MM.1S (cell line): ENCODE measurements at regions not wholly inside any gene's neighbourhood (a gene's known extent, or its start where the extent isn't known, plus 50 kb on each side); places are given as distances from the start of the nearest gene placed in this dataset.
"Not testable (repeated sequence)": the region's sequence is repeated elsewhere in the genome, so short reads cannot be mapped to it uniquely, and the experiment has no call there.

ENCODE experiments used
- DNase-seq: peaks from one replicate; pipeline ENCODE4 v3.0.0-alpha.2; 2015
- H2AFZ ChIP-seq: fragments of 300-600 bp; sonication (generic); 2 replicates; pipeline ENCODE4 v1.6.0; 2016; ENCODE audit warnings: antibody characterized with exemption, low read length
- H3F3A ChIP-seq: fragments of 300-600 bp; sonication (generic); 2 replicates; pipeline ENCODE4 v1.6.1; 2016; ENCODE audit warnings: mild to moderate bottlenecking, antibody characterized with exemption, low read length, moderate library complexity, mixed read lengths; ENCODE audit not compliant: insufficient read depth
- H3K27ac ChIP-seq: fragments of 300-600 bp; sonication (generic); 2 replicates; pipeline ENCODE4 v1.5.1; 2016; ENCODE audit warnings: mild to moderate bottlenecking, low read length
- H3K27me3 ChIP-seq: fragments of 300-600 bp; sonication (generic); replicated peaks from 2 replicates; pipeline ENCODE4 v1.6.0; 2016; ENCODE audit warnings: low read length; ENCODE audit not compliant: insufficient read depth
- H3K36me3 ChIP-seq: fragments of 300-600 bp; sonication (generic); replicated peaks from 2 replicates; pipeline ENCODE4 v1.6.1; 2016; ENCODE audit warnings: mild to moderate bottlenecking, low read length, mixed read lengths; ENCODE audit not compliant: insufficient read depth
- H3K4me1 ChIP-seq: fragments of 300-600 bp; sonication (generic); 2 replicates; pipeline ENCODE4 v1.6.1; 2016; ENCODE audit warnings: low read length, mixed read lengths
- H3K4me2 ChIP-seq: fragments of 300-600 bp; sonication (generic); 2 replicates; pipeline ENCODE4 v1.6.0; 2016; ENCODE audit warnings: low read depth, low read length
- H3K4me3 ChIP-seq: fragments of 300-600 bp; sonication (generic); 2 replicates; pipeline ENCODE4 v1.5.1; 2016; ENCODE audit warnings: low read length, mixed read lengths
- H3K79me2 ChIP-seq: fragments of 300-600 bp; sonication (generic); 2 replicates; pipeline ENCODE4 v1.6.1; 2016; ENCODE audit warnings: mixed run types, low read length, mixed read lengths
- H3K9ac ChIP-seq: fragments of 300-600 bp; sonication (generic); 2 replicates; pipeline ENCODE4 v1.6.1; 2016; ENCODE audit warnings: low read length, mixed read lengths
- H3K9me2 ChIP-seq: fragments of 300-600 bp; sonication (generic); replicated peaks from 2 replicates; pipeline ENCODE4 v1.6.1; 2016; ENCODE audit warnings: mild to moderate bottlenecking, low read length, mixed read lengths; ENCODE audit not compliant: insufficient read depth
- H3K9me3 ChIP-seq: fragments of 300-600 bp; sonication (generic); replicated peaks from 2 replicates; pipeline ENCODE4 v1.6.1; 2016; ENCODE audit warnings: mild to moderate bottlenecking, low read length, mixed read lengths; ENCODE audit not compliant: insufficient read depth
- H4K20me1 ChIP-seq: fragments of 300-600 bp; sonication (generic); 2 replicates; pipeline ENCODE4 v1.6.1; 2016; ENCODE audit warnings: mild to moderate bottlenecking, low read length, moderate library complexity, mixed read lengths; ENCODE audit not compliant: insufficient read depth
- EZH2 ChIP-seq: fragments of 300-600 bp; sonication (generic); optimal IDR thresholded peaks from 2 replicates; pipeline ENCODE3; 2017; ENCODE audit warnings: low read depth, mild to moderate bottlenecking, antibody characterized with exemption, low read length, mixed read lengths
- EZH2phosphoT487 ChIP-seq: fragments of 300-600 bp; sonication (generic); IDR thresholded peaks from 2 replicates; pipeline ENCODE4 v1.6.1; 2018; ENCODE audit warnings: antibody characterized with exemption, low read length
- TF ChIP-seq, protein P1 (sequence below): fragments of 300-600 bp; sonication (generic); IDR thresholded peaks from 2 replicates; pipeline ENCODE4 v1.5.1; 2016; ENCODE audit warnings: antibody characterized with exemption, low read length, mixed read lengths

DNA sequence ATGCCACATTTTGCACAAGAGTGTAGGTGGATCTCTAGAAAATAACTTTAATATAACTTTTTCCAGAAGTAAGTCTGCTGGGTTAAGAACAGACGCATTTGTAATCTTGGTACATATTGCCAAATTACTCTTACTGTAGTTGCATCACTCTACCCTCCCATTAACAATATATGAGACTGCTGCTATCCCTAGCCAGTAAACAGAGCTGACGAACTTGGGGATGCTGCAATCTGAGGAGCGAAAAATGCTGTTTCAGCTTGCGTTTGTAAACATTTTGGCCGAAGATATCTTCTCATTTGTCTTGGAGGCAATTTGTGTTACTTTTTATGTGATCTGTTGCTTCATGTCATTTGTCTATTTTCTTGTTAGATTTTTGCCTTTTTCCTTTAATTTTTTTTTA is 1482.8 kb downstream of the OLFM4 start:
- no peak for DNase-seq
- H3K79me2 ChIP-seq, result no peaks in the 10 kb centered on the region
- TF ChIP-seq EZH2phosphoT487 (no peak), EZH2 (no peak)
- TF ChIP-seq, protein P1, sequence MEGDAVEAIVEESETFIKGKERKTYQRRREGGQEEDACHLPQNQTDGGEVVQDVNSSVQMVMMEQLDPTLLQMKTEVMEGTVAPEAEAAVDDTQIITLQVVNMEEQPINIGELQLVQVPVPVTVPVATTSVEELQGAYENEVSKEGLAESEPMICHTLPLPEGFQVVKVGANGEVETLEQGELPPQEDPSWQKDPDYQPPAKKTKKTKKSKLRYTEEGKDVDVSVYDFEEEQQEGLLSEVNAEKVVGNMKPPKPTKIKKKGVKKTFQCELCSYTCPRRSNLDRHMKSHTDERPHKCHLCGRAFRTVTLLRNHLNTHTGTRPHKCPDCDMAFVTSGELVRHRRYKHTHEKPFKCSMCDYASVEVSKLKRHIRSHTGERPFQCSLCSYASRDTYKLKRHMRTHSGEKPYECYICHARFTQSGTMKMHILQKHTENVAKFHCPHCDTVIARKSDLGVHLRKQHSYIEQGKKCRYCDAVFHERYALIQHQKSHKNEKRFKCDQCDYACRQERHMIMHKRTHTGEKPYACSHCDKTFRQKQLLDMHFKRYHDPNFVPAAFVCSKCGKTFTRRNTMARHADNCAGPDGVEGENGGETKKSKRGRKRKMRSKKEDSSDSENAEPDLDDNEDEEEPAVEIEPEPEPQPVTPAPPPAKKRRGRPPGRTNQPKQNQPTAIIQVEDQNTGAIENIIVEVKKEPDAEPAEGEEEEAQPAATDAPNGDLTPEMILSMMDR, result no peak
- no peaks in the 10 kb centered on the region for H3K9me3 ChIP-seq
- H3K9ac ChIP-seq, result no peak overlapping the region
- no peak overlapping the region for H2AFZ ChIP-seq
- no peak overlapping the region for H3K4me2 ChIP-seq
- H3K9me2 ChIP-seq, result no peaks in the 10 kb centered on the region
- H4K20me1 ChIP-seq, result no peaks in the 10 kb centered on the region
- H3K36me3 ChIP-seq, result no peaks in the 10 kb centered on the region
- H3F3A ChIP-seq, result no peaks in the 10 kb centered on the region
- H3K4me1 ChIP-seq, result no peaks in the 10 kb centered on the region
- H3K4me3 ChIP-seq, result no peak overlapping the region
- no peak overlapping the region for H3K27ac ChIP-seq
- H3K27me3 ChIP-seq, result no peaks in the 10 kb centered on the region

DNA sequence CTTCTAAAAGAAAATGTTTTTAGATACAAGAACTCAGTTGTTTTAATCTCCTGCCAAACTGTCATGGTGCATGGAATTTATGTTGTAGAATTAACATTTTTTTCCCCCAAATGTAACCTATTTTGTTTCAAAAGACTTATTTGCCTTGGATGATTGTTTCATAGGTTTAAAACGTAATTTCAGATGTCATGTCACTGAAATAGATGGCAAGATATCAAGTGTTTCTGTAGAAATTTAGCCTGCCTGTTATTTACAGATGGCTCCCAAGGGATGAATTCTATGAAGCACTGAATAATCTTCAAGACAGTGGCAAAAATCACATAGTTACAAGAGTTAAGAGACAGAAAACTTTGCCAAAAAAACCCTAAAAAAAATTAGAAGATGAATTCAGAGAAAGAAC is 1484.6 kb downstream of the OLFM4 start:
- no peaks in the 10 kb centered on the region for H3K27me3 ChIP-seq

DNA sequence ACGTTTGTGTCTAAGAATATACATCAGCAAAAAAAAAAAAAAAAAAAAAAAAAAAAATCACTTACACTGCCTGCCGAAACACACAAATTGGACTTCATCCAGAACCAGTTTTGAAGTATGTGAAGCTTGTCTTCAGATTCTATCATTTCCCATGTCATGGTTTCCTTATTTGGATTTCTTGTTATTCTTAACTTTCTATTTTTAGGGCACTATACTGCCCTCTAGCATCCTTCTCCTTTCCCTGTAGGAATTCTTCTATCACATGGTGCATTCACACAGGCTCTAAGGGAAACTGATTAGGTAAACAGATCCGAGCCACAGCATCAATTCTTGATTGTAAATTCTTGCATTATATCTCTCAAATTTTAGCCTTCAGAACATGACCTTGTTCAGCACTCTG is 1507.5 kb downstream of the OLFM4 start:
- Histone ChIP-seq H3F3A (no peaks in the 10 kb centered on the region), H3K9ac (no peak overlapping the region), H3K27ac (no peak overlapping the region), H3K9me2 (no peaks in the 10 kb centered on the region), H3K27me3 (no peaks in the 10 kb centered on the region), H3K36me3 (no peaks in the 10 kb centered on the region), H3K4me2 (no peak overlapping the region), H3K4me1 (no peaks in the 10 kb centered on the region), H4K20me1 (no peaks in the 10 kb centered on the region), H3K79me2 (no peaks in the 10 kb centered on the region), H3K4me3 (no peak overlapping the region), H3K9me3 (no peaks in the 10 kb centered on the region), H2AFZ (no peak overlapping the region)
- no peak for DNase-seq
- TF ChIP-seq, protein P1, result no peak
- TF ChIP-seq EZH2phosphoT487, result no peak

More for the DNA sequence above, 1484.6 kb downstream of the OLFM4 start:
- H3K79me2 ChIP-seq, result no peaks in the 10 kb centered on the region
- DNase-seq, result no peak
- no peaks in the 10 kb centered on the region for H3F3A ChIP-seq
- H4K20me1 ChIP-seq, result no peaks in the 10 kb centered on the region
- no peak overlapping the region for H3K4me2 ChIP-seq
- no peak overlapping the region for H2AFZ ChIP-seq
- no peak overlapping the region for H3K9ac ChIP-seq
- H3K9me2 ChIP-seq, result no peaks in the 10 kb centered on the region
- H3K36me3 ChIP-seq, result no peaks in the 10 kb centered on the region
- no peak overlapping the region for H3K4me3 ChIP-seq
- TF ChIP-seq, protein P1, result no peak
- TF ChIP-seq EZH2 (no peak), EZH2phosphoT487 (no peak)
- H3K4me1 ChIP-seq, result no peaks in the 10 kb centered on the region
- no peaks in the 10 kb centered on the region for H3K9me3 ChIP-seq
- H3K27ac ChIP-seq, result no peak overlapping the region

DNA sequence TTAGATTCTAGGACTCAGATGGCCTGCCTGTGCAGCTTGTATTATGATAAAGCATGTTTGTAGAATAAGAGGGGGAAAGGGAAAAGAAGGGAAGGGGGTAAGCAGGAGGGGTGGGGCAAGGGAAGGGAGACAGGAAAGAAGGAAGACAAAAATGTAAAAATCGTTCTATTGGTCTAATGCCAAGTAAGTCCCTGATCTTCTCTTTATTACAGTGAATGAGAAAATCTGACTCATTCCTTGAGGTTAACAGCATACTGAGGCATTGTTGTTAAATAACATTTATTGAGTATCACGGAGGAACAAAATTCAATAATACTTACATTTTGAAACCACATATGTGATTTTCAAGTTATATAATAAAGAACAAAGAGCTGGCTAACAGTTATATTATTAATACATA is 1534.7 kb downstream of the OLFM4 start:
- TF ChIP-seq EZH2, result no peak
- no peak for TF ChIP-seq EZH2phosphoT487
- TF ChIP-seq, protein P1, result no peak
- Histone ChIP-seq H2AFZ (no peak overlapping the region), H3K4me3 (no peak overlapping the region), H3F3A (no peaks in the 10 kb centered on the region), H3K27ac (no peak overlapping the region), H3K9me3 (no peaks in the 10 kb centered on the region), H3K9me2 (no peaks in the 10 kb centered on the region), H3K9ac (no peak overlapping the region), H3K36me3 (no peaks in the 10 kb centered on the region), H3K4me1 (no peaks in the 10 kb centered on the region), H3K4me2 (no peak overlapping the region), H3K79me2 (no peaks in the 10 kb centered on the region), H4K20me1 (no peaks in the 10 kb centered on the region), H3K27me3 (no peaks in the 10 kb centered on the region)
- DNase-seq, result no peak

DNA sequence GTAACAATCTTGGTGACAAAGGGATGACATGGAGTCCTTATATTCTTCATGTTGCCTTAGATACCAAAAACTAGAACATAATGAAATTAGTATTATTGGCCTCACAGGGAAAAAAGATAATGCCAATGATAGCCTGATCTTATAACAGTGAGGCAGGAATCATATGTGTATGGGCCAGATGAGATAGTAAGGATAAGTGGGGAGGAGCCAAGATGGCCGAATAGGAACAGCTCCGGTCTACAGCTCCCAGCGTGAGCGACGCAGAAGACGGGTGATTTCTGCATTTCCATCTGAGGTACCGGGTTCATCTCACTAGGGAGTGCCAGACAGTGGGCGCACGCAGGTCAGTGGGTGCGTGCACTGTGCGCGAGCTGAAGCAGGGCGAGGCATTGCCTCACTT is 1543.4 kb downstream of the OLFM4 start:
- not testable (repeated sequence) for H3F3A ChIP-seq, H3K4me2 ChIP-seq, H4K20me1 ChIP-seq, DNase-seq, H3K27ac ChIP-seq, H3K9ac ChIP-seq, H3K4me3 ChIP-seq, H3K36me3 ChIP-seq, H3K9me3 ChIP-seq, H2AFZ ChIP-seq, H3K27me3 ChIP-seq, H3K9me2 ChIP-seq, H3K79me2 ChIP-seq, H3K4me1 ChIP-seq
